ENCODE measurements at regions not wholly inside any gene's neighbourhood (a gene's known extent, or its start where the extent isn't known, plus 50 kb on each side); places are given as distances from the start of the nearest gene placed in this dataset.

- FAIRE-seq, result no peak
- no peak for TF ChIP-seq CTCF (IDR thresholded peaks at IDR 0.05; ENCODE audit: insufficient read depth, missing control alignments)
Observed at GRCh38 chr5:68450245-68450852, 234.8 kb downstream of the PIK3R1 start.

GRCh38 chr5:68452286-68452685, 236.7 kb downstream of the PIK3R1 start:
- DNase-seq (ENCODE audit: insufficient read length, low spot score) (no peak), FAIRE-seq (no peak)
- no peak for TF ChIP-seq CTCF (IDR thresholded peaks at IDR 0.05; ENCODE audit: insufficient read depth, missing control alignments)

More at GRCh38 chr5:68450245-68450852, 234.8 kb downstream of the PIK3R1 start:
- no peak for DNase-seq (ENCODE audit: insufficient read length, low spot score)

GRCh38 chr5:68454172-68454571, 238.6 kb downstream of the PIK3R1 start:
- DNase-seq (ENCODE audit: insufficient read length, low spot score), result no peak
- no peak for TF ChIP-seq CTCF (IDR thresholded peaks at IDR 0.05; ENCODE audit: insufficient read depth, missing control alignments)
- FAIRE-seq, result no peak

- no peak for TF ChIP-seq CTCF (IDR thresholded peaks at IDR 0.05; ENCODE audit: insufficient read depth, missing control alignments)
- FAIRE-seq, result no peak
- DNase-seq (ENCODE audit: insufficient read length, low spot score), result no peak
Observed at GRCh38 chr5:68454766-68455165, 239.2 kb downstream of the PIK3R1 start.

GRCh38 chr5:68455216-68455615, 239.7 kb downstream of the PIK3R1 start:
- TF ChIP-seq CTCF (IDR thresholded peaks at IDR 0.05; ENCODE audit: insufficient read depth, missing control alignments), result no peak
- DNase-seq (ENCODE audit: insufficient read length, low spot score) (no peak), FAIRE-seq (no peak)

- TF ChIP-seq CTCF (IDR thresholded peaks at IDR 0.05; ENCODE audit: insufficient read depth, missing control alignments), result no peak
- FAIRE-seq (no peak), DNase-seq (ENCODE audit: insufficient read length, low spot score) (no peak)
Observed at GRCh38 chr5:68456756-68457217, 241.2 kb downstream of the PIK3R1 start.

GRCh38 chr5:68457285-68457684, 241.7 kb downstream of the PIK3R1 start:
- FAIRE-seq, result no peak
- no peak for TF ChIP-seq CTCF (IDR thresholded peaks at IDR 0.05; ENCODE audit: insufficient read depth, missing control alignments)
- DNase-seq (ENCODE audit: insufficient read length, low spot score), result no peak

All from D721Med (cell line).